K562 (cell line): ENCODE measurements at regions not wholly inside any gene's neighbourhood (a gene's known extent, or its start where the extent isn't known, plus 50 kb on each side); places are given as distances from the start of the nearest gene placed in this dataset.

Source experiments
- CHD7 ChIP-seq: fragments of 200-600 bp; sonication (generic); IDR thresholded peaks from one replicate; pipeline ENCODE4 v1.6.1; 2012; ENCODE audit warnings: mild to moderate bottlenecking, low read depth, low read length, inconsistent platforms
- HNRNPK ChIP-seq: fragments of 200-400 bp; formaldehyde crosslinking; IDR thresholded peaks from one replicate; pipeline ENCODE4 v1.6.1; 2018; ENCODE audit warnings: mild to moderate bottlenecking, low read depth, low read length; ENCODE audit not compliant: poor library complexity, severe bottlenecking
- POLR2A ChIP-seq: fragments of 450-650 bp; conservative IDR thresholded peaks from 2 replicates; pipeline ENCODE4 v1.6.1; 2016
- ZBTB8A ChIP-seq: fragments of 450-650 bp; IDR thresholded peaks from 2 replicates; pipeline ENCODE4 v1.6.1; 2018; ENCODE audit warnings: mild to moderate bottlenecking, moderate library complexity; ENCODE audit not compliant: partially characterized antibody

GRCh38 chr6:12613811-12614210 lies 102.8 kb upstream of the PHACTR1 start (continued):
- TF ChIP-seq CHD7 (no peak), ZBTB8A (no peak), POLR2A (no peak), HNRNPK (no peak)
- TF ChIP-seq, all 486 proteins: peak for 0
